Ishikawa (cell line): ENCODE measurements at regions not wholly inside any gene's neighbourhood (a gene's known extent, or its start where the extent isn't known, plus 50 kb on each side); places are given as distances from the start of the nearest gene placed in this dataset.

Experiments used
- CEBPB ChIP-seq: IDR thresholded peaks from 2 replicates; pipeline ENCODE4 v1.6.1; 2012
- CREB1 ChIP-seq: IDR thresholded peaks from 2 replicates; pipeline ENCODE4 v1.6.1; 2012; ENCODE audit warnings: low read depth
- EGR1 ChIP-seq: IDR thresholded peaks from 2 replicates; pipeline ENCODE4 v1.6.1; 2012
- EP300 ChIP-seq: IDR thresholded peaks from 2 replicates; pipeline ENCODE4 v1.6.1; 2012; ENCODE audit warnings: borderline replicate concordance
- FOXM1 ChIP-seq: IDR thresholded peaks from 2 replicates; pipeline ENCODE4 v1.6.1; 2012; ENCODE audit warnings: low read depth, borderline replicate concordance
- MAX ChIP-seq: IDR thresholded peaks from 2 replicates; pipeline ENCODE4 v1.6.1; 2012
- NFIC ChIP-seq: IDR thresholded peaks from 2 replicates; pipeline ENCODE4 v1.6.1; 2012
- REST ChIP-seq: IDR thresholded peaks from 2 replicates; pipeline ENCODE4 v1.6.1; 2012; ENCODE audit warnings: low read depth, mild to moderate bottlenecking
- TAF1 ChIP-seq: IDR thresholded peaks from 2 replicates; pipeline ENCODE4 v1.6.1; 2012; ENCODE audit warnings: low read depth, mild to moderate bottlenecking
- TCF12 ChIP-seq: IDR thresholded peaks from 2 replicates; pipeline ENCODE4 v1.6.1; 2012; ENCODE audit warnings: low read depth
- TEAD4 ChIP-seq: IDR thresholded peaks from 2 replicates; pipeline ENCODE4 v1.6.1; 2012
- USF1 ChIP-seq: IDR thresholded peaks from 2 replicates; pipeline ENCODE4 v1.6.1; 2012
- YY1 ChIP-seq: IDR thresholded peaks from 2 replicates; pipeline ENCODE4 v1.6.1; 2012; ENCODE audit warnings: low read depth
- ZBTB7A ChIP-seq: IDR thresholded peaks from 2 replicates; pipeline ENCODE4 v1.6.1; 2012; ENCODE audit warnings: low read depth

- TF ChIP-seq EGR1 (no peak), TAF1 (no peak), FOXM1 (no peak), YY1 (no peak), USF1 (no peak), MAX (no peak), REST (no peak), EP300 (no peak), CREB1 (no peak), NFIC (no peak)
These were observed 142.8 kb downstream of the ID4 start for GRCh38 chr6:19979986-19980385.

- no peak for TF ChIP-seq CREB1
- no peak for TF ChIP-seq YY1
- no peak for TF ChIP-seq NFIC
- TF ChIP-seq REST: no peak
These were observed 146.2 kb downstream of the ID4 start for GRCh38 chr6:19983374-19983773.

GRCh38 chr6:19986691-19987438 is 149.7 kb downstream of the ID4 start:
- TF ChIP-seq NFIC (no peak), TEAD4 (no peak), YY1 (no peak), CEBPB (no peak), MAX (no peak), ZBTB7A (no peak), REST (no peak), EGR1 (no peak), TCF12 (no peak), FOXM1 (no peak)

- TF ChIP-seq USF1 (no peak), REST (peak; percentile 88), FOXM1 (no peak), EP300 (no peak), ZBTB7A (no peak), CREB1 (no peak), CEBPB (no peak)
These were observed 151.4 kb downstream of the ID4 start for GRCh38 chr6:19988555-19988954.
